Glomerular visceral epithelial cell (primary cell): ENCODE measurements at regions not wholly inside any gene's neighbourhood (a gene's known extent, or its start where the extent isn't known, plus 50 kb on each side); places are given as distances from the start of the nearest gene placed in this dataset.
A peak's percentile ranks its signal among the peaks of the same experiment; 100 is the strongest.

Experiments
- DNase-seq: peaks from one replicate; pipeline ENCODE4 v3.0.0-alpha.2; 2016; ENCODE audit errors: extremely low spot score

GRCh38 chr2:234835738-234836137 lies 116.1 kb upstream of the SH3BP4 start:
- DNase-seq = no peak

GRCh38 chr2:234834228-234834923 lies 117.4 kb upstream of the SH3BP4 start:
- DNase-seq = no peak

GRCh38 chr2:234830853-234831252 lies 121.0 kb upstream of the SH3BP4 start:
- DNase-seq = no peak

GRCh38 chr2:234829074-234829455 lies 122.8 kb upstream of the SH3BP4 start:
- DNase-seq = no peak

- no peak for DNase-seq
Observed at GRCh38 chr2:234828382-234829073, 123.3 kb upstream of the SH3BP4 start.

GRCh38 chr2:234827096-234827860 lies 124.5 kb upstream of the SH3BP4 start:
- DNase-seq = no peak

GRCh38 chr2:234826681-234827080 lies 125.1 kb upstream of the SH3BP4 start:
- DNase-seq = no peak

GRCh38 chr2:234825616-234826015 lies 126.2 kb upstream of the SH3BP4 start:
- DNase-seq = no peak

- peak; percentile 99 for DNase-seq
Observed at GRCh38 chr2:234823877-234824376, 127.9 kb upstream of the SH3BP4 start.

- DNase-seq = no peak
Observed at GRCh38 chr2:234823196-234823876, 128.5 kb upstream of the SH3BP4 start.

- DNase-seq = peak; percentile 57
Observed at GRCh38 chr2:234821946-234822475, 129.8 kb upstream of the SH3BP4 start.

- peak; percentile 23 for DNase-seq
Observed at GRCh38 chr2:234818937-234819336, 132.9 kb upstream of the SH3BP4 start.

GRCh38 chr2:234816491-234816890 lies 135.3 kb upstream of the SH3BP4 start:
- DNase-seq = no peak

- no peak for DNase-seq
Observed at GRCh38 chr2:234816056-234816455, 135.8 kb upstream of the SH3BP4 start.

GRCh38 chr2:234814374-234814773 lies 137.4 kb upstream of the SH3BP4 start:
- peak; percentile 95 for DNase-seq

- no peak for DNase-seq
Observed at GRCh38 chr2:234812851-234813250, 139.0 kb upstream of the SH3BP4 start.

GRCh38 chr2:234808907-234809306 lies 142.9 kb upstream of the SH3BP4 start:
- peak; percentile 81 for DNase-seq

GRCh38 chr2:234806818-234807217 lies 145.0 kb upstream of the SH3BP4 start:
- DNase-seq = no peak

GRCh38 chr2:234805836-234806235 lies 146.0 kb upstream of the SH3BP4 start:
- DNase-seq = no peak

GRCh38 chr2:234804704-234805103 lies 147.1 kb upstream of the SH3BP4 start:
- DNase-seq = no peak

GRCh38 chr2:234802845-234803171 lies 149.0 kb upstream of the SH3BP4 start:
- no peak for DNase-seq
